HG03103 (cell line): ENCODE measurements at regions not wholly inside any gene's neighbourhood (a gene's known extent, or its start where the extent isn't known, plus 50 kb on each side); places are given as distances from the start of the nearest gene placed in this dataset.

Experiments
- ATAC-seq: cut with Tn5 transposase; IDR thresholded peaks from one replicate; pipeline ENCODE4 v1.9.1; 2021; ENCODE audit warnings: low read depth; ENCODE audit not compliant: unreplicated experiment

DNA sequence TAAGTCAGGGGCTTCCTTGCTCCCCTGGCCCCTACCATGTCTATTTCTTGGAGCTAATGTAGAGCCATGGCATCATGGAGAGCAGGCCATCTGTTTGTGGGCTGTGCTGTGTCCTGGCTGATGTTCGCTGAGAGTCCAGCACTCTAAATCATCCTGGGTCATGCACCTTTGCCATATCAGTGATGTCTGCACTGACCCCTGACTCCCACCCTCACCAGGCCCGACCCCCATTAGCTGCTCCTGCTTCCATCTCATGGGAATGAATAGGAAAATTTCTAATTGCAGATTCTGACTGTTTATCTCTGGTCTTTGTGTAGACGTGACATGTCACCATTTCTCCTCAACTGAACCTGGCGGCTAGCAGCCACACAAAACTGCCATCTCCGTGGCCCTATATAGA is 236.9 kb downstream of the NSG2 start:
- ATAC-seq, result no peak

DNA sequence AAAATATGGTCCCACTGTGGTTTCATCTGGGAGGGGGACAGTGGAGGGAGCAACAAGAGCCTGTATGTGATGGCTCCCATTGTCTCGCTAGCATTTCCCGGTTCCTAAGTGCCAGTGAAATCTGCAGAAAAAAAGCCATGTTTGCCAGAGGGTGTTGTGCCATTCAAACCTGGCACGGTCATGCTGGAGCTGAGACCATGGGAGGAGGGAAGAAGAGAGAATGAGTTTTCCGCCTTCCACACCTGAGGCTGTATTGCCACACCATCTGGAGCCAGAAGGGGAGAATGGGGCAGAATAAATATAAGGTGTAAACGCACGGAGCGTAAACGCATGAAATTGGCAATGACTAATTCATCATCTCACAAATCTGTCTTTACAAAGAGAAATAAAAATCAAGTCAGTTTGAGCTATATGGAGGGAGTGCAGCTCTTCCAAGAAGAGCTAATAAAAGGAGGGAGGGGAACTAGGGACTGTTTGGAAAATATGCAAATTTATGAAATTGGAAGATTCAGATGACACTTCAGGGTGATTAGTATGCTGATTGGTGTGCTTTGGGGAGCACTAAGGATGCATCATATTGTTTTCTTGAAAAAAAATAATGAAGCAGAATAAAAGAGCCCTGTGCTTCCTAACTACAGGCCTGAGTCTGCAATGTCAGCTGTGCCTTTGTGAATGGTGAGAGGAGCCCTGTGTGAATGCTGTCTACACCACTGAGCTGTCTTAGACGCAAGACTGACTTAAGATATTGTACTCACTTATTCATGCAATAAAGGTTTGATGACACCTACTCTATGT is 237.9 kb downstream of the NSG2 start:
- ATAC-seq, result no peak

DNA sequence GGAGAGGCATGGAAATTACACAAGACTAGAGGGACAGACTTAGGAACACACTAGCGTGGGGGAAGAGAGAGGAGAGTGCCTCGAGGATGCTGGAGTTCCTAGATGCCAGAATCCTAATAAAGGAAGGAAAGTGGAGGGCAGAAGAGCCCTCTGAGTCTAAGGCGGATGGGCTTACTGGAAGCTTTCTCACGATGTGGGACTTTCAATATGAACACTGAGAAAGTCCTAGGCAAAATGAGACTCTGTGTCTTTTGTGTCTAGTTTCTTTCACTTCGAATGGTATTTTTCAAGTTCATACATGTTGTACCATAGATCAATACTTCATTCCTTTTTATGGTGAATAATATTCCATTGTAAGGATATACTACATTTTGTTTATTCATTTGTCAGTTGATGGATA is 239.4 kb downstream of the NSG2 start:
- ATAC-seq, result no peak

DNA sequence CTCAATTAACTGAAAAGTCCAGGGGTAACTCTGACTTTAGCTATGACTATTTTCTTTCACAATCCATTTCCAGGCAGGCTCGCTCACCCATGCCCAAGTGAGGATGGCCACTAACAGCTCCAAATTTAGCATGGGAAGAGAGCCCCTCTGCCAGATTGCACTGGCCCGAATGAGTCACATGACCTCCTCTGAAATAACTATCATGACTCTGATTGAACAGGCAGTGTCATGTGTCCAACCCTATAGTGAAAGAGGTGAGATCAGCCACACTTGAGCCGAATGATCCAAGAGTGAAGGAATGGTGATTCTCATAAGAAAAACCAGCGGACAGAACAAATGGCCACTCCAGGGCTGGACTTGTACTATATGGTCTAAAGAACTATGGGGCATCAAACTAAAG is 242.3 kb downstream of the NSG2 start:
- no peak for ATAC-seq

DNA sequence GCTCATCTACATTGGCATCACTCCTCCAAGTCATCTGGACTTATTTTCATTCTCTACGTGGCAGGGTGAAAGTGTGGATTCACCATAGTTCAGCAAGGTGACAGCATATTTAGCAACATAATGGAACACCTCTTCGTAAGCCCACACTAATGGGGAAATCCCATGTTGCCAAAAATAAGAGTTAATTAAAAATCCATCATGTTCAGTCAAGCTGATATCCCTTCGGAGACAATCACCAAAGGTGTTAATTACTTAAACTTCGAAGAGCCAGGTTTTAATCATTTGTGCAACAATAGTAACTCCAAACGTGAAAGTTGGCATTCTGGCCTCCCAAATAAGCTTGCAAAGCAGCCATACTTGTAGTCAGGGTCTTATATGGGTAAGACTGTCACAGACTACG is 242.9 kb downstream of the NSG2 start:
- no peak for ATAC-seq

DNA sequence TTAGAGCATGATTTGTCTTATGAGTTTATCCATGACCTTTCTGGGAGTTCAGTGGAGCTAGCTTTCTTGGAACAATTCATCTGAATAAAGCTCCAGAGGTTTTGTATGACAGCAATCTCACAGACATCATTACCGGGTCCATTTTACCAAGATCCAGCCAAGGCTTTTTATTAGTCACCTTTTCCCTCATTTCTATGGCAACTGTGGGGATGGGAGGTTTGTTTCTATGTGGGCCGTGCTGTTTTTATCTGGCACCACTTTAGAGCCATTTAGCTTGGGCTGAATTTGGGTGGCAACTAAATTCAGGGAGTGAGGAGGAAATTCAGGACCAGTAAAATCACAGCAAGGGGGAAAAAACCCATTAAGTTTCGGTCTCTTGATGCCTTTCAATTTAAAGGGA is 245.7 kb downstream of the NSG2 start:
- no peak for ATAC-seq

DNA sequence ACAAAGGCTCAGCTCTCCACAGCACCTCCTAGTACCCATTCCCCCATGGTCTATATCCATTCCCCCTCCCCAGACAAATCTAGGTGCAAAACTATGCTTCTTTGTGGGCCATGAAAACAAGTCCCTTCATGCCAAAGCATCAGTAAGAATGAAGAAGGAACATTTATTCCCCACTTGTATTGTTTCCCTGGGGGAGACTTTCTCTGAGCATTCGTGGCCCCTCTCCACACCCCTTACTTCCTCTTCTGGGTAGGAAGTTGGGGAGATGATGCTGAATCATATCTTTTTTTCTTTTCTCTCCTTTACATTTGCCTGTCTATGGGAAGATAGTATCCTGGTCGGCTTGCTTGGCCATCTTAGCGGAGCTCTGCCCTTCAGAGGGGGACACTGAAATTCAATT is 246.8 kb downstream of the NSG2 start:
- no peak for ATAC-seq

DNA sequence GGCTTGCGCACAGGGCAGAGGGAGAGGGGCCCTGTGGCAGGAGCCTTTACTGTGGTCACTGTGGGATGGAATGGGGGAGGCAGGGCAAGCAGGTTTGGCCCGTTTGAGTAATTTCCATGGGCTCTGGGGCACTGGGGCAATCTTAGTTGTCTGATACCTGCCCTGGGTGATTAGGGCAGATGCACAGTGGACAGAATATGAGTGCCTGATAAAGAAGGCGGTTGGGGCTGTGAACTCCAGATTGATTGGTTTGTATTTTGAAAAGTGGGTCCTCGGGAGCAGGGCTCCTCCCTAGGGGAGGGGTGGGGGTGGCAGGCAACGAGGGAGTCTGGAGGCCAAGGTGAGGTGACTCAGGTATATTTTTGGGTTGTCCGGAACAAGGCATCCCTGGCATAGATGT is 247.5 kb downstream of the NSG2 start:
- ATAC-seq, result no peak

DNA sequence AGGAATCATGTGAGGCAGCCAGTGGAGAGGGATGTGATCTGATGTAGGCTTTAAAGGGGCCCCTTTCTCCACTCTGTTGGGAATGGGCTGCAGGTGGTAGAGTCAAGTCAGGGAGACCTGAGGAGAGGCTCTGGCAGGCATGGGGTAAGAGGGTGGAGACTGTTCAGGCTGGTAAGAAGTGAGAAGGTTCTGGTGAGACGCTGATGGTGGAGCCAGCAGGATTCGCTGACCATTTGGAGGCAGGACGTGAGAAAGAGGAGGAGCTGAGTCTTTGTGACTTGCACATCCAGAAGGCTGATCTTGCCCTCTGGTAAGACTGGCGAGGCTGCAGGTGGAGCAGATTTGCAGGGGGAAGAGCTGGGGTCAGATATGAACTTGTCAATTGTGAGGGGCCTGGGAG is 248.0 kb downstream of the NSG2 start:
- no peak for ATAC-seq

DNA sequence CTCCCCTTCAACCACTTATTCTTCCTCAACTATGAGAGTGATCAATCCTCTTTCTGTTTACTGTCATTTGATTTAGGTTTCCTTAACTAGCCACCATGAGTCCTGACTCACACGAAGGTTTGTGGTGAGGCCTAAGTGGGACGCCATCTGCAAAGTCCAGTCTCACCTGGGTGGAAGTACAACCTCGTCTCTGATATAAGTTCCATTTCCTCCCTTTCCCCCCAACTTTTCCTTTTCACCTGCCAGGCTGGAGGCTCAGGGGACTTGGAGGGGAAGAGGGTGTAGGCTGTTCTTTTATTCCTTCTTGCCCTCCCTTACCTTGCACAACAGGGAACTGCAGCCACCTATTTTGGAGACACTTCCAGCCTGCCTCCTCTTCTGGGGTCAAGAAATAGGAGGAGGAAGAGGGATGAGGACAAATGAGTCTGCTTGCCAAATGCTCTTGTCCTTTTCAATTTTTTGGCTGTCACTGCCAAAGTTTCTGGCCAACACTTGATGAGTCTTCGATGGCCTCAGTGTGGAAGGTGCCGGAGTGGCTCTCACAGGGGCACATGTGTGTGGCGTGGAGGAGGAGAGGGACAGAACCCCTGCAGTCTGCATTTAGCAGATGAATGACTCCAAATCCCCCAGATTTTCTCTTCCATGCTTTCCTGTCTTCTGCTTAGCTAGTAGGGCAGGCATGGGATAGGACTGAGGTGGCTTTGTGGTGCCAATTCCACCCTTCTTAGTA is 249.6 kb downstream of the NSG2 start:
- no peak for ATAC-seq

DNA sequence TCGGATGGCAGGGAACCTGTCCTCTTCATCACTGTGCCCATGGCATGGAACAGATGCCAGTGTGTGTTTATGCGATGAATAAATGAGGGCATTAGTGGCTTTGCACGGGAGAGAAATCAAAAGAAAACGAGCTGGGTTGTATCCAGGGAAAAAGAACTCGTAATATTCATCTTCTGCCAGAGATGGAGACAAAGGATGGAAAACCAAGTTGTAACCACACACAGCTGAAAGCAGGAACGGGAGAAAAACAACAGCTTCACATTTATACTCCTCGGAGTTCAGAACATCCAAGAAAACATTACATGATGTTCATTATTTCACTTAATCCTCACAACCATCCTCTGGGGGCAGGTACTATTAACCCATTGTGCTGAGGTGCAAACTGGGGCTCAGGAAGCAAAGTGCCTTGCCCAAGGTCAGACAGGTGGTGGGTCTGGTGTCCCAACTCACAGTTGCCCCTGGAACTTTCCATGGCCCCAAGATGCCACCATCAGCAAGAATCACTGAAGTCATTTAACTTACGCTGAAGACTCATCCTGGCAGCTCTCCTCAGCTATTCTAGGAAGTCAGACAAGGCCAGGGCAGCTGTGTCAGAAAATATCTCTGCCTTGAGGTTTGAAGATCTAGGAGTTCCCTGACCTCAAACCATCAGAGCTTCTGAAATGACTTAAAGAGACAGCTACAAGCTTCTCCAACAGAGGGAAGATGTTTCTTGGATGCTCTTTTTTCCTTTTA is 250.4 kb downstream of the NSG2 start:
- no peak for ATAC-seq

DNA sequence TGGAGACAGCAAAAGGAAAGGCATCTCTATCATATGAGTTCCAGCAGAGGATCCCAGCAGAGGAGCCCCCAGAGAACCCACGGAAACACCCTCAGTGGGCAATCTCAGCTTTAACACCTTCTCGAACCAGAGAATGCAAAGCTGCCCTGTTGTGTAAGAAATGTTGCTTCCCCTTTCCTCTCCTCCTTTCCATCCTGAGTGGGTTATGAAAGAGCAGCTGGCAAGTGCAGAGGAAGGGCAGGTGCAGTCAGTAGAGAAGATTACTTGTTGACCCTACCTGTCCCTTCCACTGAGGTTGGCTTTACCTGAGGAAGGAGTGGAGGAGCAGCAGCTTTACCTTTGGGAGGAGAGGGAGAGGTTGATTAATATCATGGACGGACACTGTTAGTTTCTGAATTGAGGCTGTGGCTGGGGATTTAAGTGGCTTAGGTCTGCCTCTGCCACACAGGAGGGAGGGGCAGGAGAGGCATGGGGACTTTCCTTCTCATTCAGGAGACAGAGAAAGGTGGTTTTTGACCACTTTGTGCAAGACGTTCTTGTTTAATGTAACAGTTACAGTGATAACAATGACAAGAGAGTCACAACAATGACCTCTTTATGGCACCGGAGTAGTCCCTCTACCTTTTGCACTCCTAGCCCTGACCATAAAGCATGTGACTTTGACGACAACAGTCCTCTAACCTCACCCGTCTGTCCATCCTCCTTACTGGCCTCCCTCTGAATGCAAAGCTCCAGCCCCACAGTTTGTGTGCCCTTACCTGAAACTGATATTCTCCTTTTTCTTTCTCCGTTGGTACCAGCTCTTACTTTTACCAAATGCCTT is 254.8 kb downstream of the NSG2 start:
- no peak for ATAC-seq

DNA sequence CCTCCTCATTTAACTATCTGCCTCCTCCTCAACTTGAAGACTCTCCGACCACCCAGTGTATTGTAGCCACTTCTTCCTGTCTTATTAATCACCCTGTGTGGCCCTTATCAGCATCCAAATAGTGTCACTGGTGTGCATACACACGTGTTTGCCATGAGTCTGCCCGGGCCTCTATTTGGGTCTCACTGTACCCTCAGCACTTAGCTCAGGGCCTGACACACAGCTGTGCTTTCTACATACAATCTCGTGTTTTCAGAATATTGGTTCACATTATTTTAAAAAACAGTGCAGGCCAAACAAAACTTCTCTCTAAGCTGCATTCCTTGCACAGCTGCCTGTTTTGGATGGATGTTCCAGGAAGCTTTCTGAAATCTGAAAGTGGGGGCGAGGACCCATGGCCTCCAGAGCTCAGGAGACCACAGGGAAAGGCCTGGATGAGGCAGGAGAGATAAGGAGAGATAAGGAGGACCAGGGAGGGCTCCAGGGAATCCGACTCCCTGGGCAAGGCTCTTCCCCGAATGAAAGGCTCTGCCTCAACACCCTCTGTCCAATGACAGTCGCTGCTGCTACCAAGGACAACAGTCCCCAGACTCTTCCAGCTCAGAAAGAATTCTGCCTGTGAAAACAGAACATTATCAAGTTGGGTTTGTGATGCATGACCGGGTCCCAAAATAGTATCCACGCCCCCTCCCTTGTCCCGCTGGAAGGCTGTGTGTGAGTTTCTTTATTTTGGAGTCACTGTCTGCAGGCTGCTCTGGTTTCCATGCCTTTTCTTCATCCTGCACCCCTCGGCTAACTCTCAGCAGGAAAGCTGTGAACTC is 255.6 kb downstream of the NSG2 start:
- no peak for ATAC-seq

DNA sequence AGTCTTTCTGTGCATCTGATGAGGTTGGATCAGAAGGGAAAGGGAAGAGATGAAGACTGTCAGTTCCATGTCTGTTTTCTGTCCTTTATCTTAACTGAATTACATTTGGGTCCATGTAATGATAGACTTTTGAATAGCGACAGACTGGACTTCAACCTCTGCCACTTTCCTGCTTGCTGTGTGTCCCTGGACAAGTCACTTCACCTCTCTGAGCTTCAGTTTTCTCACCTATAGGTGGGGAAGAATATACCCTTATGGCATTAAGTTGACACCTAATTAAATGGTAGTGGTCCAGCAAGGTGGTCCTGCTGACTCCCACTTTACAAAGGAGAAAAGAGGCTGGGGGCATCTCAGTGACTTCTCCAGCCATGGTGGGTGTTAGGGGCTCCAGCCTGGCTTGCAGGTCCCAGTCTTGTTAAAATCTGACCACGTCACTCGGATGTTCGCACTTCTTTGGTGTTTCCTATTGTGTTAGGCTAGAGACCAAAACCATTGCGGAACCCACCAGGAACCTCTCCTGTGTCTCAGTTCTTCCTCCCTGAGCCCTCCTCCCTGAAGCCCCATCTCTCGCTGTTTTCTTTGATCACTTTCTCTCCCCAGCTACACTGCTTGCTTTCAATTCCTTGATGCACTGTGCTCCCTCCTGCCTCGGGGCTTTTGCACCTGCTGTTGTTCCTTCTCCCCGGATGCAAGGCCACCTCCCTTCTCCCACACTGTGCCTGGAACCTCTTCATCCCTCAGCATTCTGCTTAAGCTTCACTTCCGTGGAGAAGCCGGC is 256.5 kb downstream of the NSG2 start:
- ATAC-seq, result no peak

DNA sequence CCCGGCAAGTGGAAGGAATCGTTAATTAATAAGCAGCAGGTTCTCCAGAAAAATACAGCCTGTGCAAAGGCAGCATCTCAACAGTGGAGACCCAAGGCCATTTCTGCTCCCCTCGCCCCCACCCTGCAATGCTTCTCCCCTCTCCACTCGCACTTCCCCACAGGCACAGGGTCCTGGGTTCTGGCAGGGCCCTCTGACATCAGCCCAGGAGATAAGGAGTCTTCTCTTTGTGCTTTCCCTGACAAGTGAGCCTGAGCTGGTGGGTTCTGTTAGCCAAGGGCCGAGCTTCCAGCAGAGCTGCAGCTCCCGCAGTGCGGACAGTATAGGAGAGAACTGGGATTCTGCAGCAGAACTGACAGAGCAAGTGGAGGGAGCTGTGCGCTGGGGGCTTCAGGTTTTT is 257.5 kb downstream of the NSG2 start:
- ATAC-seq, result no peak

DNA sequence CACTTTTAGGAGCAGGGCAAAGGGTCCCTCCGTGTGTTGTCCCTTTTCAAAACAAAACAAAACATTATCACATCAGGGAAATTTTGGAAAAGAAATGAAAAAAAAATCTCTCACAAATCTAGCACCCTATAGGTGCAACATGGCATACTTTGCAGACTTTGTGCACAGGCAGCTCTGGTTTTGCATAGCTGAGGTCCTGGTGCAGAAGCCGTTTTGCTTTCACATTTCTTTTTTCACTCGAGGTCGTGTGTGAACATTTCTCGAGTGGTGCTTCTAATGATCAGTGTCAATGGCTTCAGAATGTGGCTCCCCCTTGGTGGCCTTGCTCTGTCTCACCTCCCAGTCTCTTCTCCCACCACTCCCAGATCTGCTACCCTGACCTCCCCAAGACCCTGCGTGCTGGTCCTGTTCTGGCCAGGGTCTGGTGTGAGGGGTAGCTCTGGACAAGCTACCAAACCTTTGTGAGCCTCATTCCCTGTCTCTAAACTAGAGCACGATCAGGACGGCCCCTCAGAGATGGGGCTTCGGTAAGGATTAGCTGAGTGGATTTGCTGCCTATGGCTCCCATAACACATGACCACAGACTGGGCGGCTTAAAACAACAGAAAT is 258.0 kb downstream of the NSG2 start:
- ATAC-seq, result no peak

DNA sequence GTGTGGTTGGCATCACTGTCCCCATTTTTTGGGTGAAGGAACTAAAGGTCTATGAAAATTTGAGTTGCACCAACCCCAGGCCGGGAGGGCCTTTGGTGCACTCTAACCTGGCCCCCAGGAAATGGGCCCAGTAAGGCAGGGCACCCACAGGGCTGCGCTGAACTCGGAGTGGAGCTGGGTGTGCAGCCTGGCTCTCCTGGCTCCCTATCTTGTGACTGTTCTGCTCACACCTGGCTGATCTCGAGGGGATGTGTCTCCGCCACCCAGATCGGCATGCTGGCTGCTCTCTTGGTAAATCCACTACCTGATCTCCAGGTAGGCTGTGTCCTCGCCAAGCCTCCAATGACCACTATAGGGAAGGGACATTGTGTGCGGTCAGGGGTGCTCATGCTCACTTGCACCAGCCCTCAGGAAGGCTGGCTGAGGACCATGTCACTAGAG is 259.8 kb downstream of the NSG2 start:
- ATAC-seq, result no peak

DNA sequence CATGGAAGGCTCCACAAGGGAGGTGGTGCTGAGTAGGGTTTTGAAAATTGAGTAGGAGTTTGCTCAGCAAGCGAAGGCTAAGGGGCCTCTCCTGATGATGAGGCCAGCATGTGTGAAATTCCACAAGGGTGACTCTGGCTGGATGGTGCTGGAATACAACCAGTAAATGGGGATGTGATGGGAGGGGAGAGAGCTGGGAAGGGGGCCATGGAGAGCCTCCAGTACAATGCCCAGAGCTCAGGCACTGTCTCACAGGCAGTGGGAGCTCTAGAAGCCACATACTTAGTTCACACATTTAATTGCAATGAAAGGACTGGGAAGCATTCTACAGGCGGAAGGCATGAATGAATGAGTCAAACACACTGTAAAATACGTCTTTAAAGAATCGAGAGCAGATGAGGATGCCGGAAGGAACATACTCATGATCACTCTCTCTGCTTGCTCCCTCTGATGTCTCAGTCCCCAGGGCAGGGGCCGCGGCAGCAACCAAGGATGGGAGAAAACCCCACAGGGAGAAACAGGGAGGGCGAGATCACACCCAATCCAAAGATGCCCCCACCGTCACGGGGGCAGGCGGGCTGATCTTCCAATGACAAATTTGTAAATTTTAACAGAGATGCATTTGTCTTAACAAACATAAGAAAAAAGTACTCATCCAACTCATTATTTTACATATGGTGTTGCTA is 261.0 kb downstream of the NSG2 start:
- ATAC-seq, result no peak
